GM23338 (cell line): ENCODE measurements at regions not wholly inside any gene's neighbourhood (a gene's known extent, or its start where the extent isn't known, plus 50 kb on each side); places are given as distances from the start of the nearest gene placed in this dataset.

ENCODE experiments used
- ATAC-seq: fragments of 200-7000 bp; cut with Tn5 transposase; 3 replicates; pipeline ENCODE4 v1.9.1; 2020
- DNase-seq: peaks from one replicate; pipeline ENCODE4 v3.0.0-alpha.2; 2015; ENCODE audit warnings: low spot score
- H2AFZ ChIP-seq: fragments of 200-600 bp; sonication (generic); 2 replicates; pipeline ENCODE4 v1.8.0; 2016; ENCODE audit warnings: antibody characterized with exemption, mild to moderate bottlenecking, moderate library complexity
- H3F3A ChIP-seq: fragments of 200-600 bp; sonication (generic); replicated peaks from 2 replicates; pipeline ENCODE4 v1.8.0; 2017; ENCODE audit warnings: antibody characterized with exemption, mixed run types, low read depth
- H3K27ac ChIP-seq: fragments of 200-600 bp; sonication (generic); 2 replicates; pipeline ENCODE4 v1.6.1; 2016; ENCODE audit warnings: low read depth
- H3K27me3 ChIP-seq: fragments of 200-600 bp; sonication (generic); 2 replicates; pipeline ENCODE4 v1.8.0; 2016; ENCODE audit warnings: mild to moderate bottlenecking, mixed run types, moderate library complexity; ENCODE audit not compliant: insufficient read depth
- H3K36me3 ChIP-seq: fragments of 200-600 bp; sonication (generic); 2 replicates; pipeline ENCODE4 v1.8.0; 2016; ENCODE audit warnings: mild to moderate bottlenecking; ENCODE audit not compliant: insufficient read depth
- H3K4me1 ChIP-seq: fragments of 200-600 bp; sonication (generic); 2 replicates; pipeline ENCODE4 v1.8.0; 2016; ENCODE audit warnings: mild to moderate bottlenecking, moderate library complexity; ENCODE audit not compliant: insufficient read depth
- H3K4me2 ChIP-seq: fragments of 200-600 bp; sonication (generic); 2 replicates; pipeline ENCODE4 v1.7.1; 2017; ENCODE audit warnings: mixed run types
- H3K4me3 ChIP-seq: fragments of 200-600 bp; sonication (generic); 2 replicates; pipeline ENCODE4 v1.6.1; 2016; ENCODE audit warnings: mixed run types
- H3K79me2 ChIP-seq: fragments of 200-600 bp; sonication (generic); replicated peaks from 2 replicates; pipeline ENCODE4 v1.8.0; 2017; ENCODE audit warnings: mild to moderate bottlenecking; ENCODE audit not compliant: insufficient read depth
- H3K9me2 ChIP-seq: fragments of 200-600 bp; sonication (generic); 2 replicates; pipeline ENCODE4 v1.8.0; 2017; ENCODE audit not compliant: insufficient read depth
- H4K20me1 ChIP-seq: fragments of 200-600 bp; sonication (generic); replicated peaks from 2 replicates; pipeline ENCODE4 v1.8.0; 2017; ENCODE audit warnings: mild to moderate bottlenecking; ENCODE audit not compliant: insufficient read depth
- H3K27ac Mint-ChIP-seq: 2 replicates; pipeline ENCODE4 v1.8.0; 2020; ENCODE audit warnings: inconsistent platforms, mild to moderate bottlenecking, moderate library complexity, mixed read lengths
- H3K27me3 Mint-ChIP-seq: 3 replicates; pipeline ENCODE4 v1.8.0; 2022; ENCODE audit warnings: low read depth, mild to moderate bottlenecking, moderate library complexity, mixed read lengths, inconsistent platforms; ENCODE audit not compliant: insufficient read depth, poor library complexity
- H3K36me3 Mint-ChIP-seq: 3 replicates; pipeline ENCODE4 v1.8.0; 2021; ENCODE audit warnings: low read depth, mild to moderate bottlenecking, inconsistent platforms, moderate library complexity, mixed read lengths
- H3K4me1 Mint-ChIP-seq: 3 replicates; pipeline ENCODE4 v1.8.0; 2020; ENCODE audit warnings: mild to moderate bottlenecking, inconsistent platforms, mixed read lengths
- H3K4me3 Mint-ChIP-seq: 3 replicates; pipeline ENCODE4 v1.8.0; 2021; ENCODE audit warnings: moderate library complexity, mild to moderate bottlenecking, inconsistent platforms, mixed read lengths
- H3K9me3 Mint-ChIP-seq: 3 replicates; pipeline ENCODE4 v1.8.0; 2020; ENCODE audit warnings: moderate library complexity, mild to moderate bottlenecking, inconsistent platforms, mixed read lengths
- CREB1 ChIP-seq: fragments of 250-450 bp; sonication (Bioruptor Pico); IDR thresholded peaks from 2 replicates; pipeline ENCODE4 v1.5.0; 2020; ENCODE audit warnings: low read depth, mild to moderate bottlenecking, moderate library complexity
- EZH2 ChIP-seq: fragments of 200-600 bp; sonication (generic); IDR thresholded peaks from one replicate; pipeline ENCODE4 v1.8.0; 2017; ENCODE audit warnings: antibody characterized with exemption, mild to moderate bottlenecking, low read depth; ENCODE audit not compliant: unreplicated experiment
- EZH2phosphoT487 ChIP-seq: fragments of 200-600 bp; sonication (generic); IDR thresholded peaks from one replicate; pipeline ENCODE4 v1.8.1; 2018; ENCODE audit warnings: antibody characterized with exemption; ENCODE audit not compliant: unreplicated experiment
- TF ChIP-seq, protein P1 (sequence below): IDR thresholded peaks from one replicate; pipeline ENCODE4 v1.6.1; 2018; ENCODE audit warnings: antibody characterized with exemption; ENCODE audit not compliant: unreplicated experiment
- TF ChIP-seq, protein P2 (sequence below), 2 experiments: fragments of 200-600 bp in 1 of 2; sonication (generic) in 1 of 2; conservative IDR thresholded peaks; 2 replicates each; pipeline versions ENCODE4 v1.5.1 to v1.6.1; 2016 to 2017; ENCODE audit warnings: antibody characterized with exemption in 2 of 2, low read depth in 2 of 2, mild to moderate bottlenecking in 2 of 2, moderate library complexity in 1 of 2
- TF ChIP-seq, protein P3 (sequence below): fragments of 250-450 bp; sonication (Bioruptor Pico); IDR thresholded peaks from 2 replicates; pipeline ENCODE4 v1.5.0; 2020; ENCODE audit warnings: mild to moderate bottlenecking, moderate library complexity

DNA sequence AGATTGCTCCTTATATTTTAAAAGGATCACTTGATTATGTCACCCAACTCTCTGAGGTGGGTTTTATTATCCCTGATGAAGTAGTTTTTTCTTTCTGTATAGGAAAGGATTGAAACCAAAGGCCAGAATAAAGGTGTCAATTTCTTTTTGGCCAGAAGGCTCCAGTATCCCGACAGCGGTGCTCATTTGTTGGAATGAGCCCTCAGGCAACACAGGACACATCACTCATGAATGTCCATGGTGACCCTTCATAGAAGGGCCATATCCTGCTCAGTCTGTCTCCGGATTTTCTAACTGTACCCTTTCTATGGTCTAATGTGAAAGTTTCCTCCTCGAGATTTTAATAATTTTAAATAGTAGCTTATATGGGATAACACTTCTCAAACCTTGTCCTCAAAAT, 171.3 kb upstream of the USP24 start:
- H3K4me1 ChIP-seq: no peaks in the 10 kb centered on the region
- H3K27me3 ChIP-seq: no peaks in the 10 kb centered on the region
- Mint-ChIP-seq H3K4me1 (no peaks in the 10 kb centered on the region), H3K27me3 (peaks cover 1% of the 10 kb centered on the region), H3K4me3 (no peak overlapping the region), H3K36me3 (no peaks in the 10 kb centered on the region), H3K27ac (no peak overlapping the region), H3K9me3 (peaks cover 11% of the 10 kb centered on the region; the same call in 1 of the 3 replicates)
- H3K4me3 ChIP-seq: no peak overlapping the region
- no peaks in the 10 kb centered on the region for H3F3A ChIP-seq
- H4K20me1 ChIP-seq: no peaks in the 10 kb centered on the region
- DNase-seq (no peak), ATAC-seq (no peak)
- H3K36me3 ChIP-seq: no peaks in the 10 kb centered on the region
- no peak overlapping the region for H3K27ac ChIP-seq
- no peaks in the 10 kb centered on the region for H3K9me2 ChIP-seq
- TF ChIP-seq CREB1 (CRISPR knock-in tag) (no peak), EZH2 (no peak)
- TF ChIP-seq, protein P1, sequence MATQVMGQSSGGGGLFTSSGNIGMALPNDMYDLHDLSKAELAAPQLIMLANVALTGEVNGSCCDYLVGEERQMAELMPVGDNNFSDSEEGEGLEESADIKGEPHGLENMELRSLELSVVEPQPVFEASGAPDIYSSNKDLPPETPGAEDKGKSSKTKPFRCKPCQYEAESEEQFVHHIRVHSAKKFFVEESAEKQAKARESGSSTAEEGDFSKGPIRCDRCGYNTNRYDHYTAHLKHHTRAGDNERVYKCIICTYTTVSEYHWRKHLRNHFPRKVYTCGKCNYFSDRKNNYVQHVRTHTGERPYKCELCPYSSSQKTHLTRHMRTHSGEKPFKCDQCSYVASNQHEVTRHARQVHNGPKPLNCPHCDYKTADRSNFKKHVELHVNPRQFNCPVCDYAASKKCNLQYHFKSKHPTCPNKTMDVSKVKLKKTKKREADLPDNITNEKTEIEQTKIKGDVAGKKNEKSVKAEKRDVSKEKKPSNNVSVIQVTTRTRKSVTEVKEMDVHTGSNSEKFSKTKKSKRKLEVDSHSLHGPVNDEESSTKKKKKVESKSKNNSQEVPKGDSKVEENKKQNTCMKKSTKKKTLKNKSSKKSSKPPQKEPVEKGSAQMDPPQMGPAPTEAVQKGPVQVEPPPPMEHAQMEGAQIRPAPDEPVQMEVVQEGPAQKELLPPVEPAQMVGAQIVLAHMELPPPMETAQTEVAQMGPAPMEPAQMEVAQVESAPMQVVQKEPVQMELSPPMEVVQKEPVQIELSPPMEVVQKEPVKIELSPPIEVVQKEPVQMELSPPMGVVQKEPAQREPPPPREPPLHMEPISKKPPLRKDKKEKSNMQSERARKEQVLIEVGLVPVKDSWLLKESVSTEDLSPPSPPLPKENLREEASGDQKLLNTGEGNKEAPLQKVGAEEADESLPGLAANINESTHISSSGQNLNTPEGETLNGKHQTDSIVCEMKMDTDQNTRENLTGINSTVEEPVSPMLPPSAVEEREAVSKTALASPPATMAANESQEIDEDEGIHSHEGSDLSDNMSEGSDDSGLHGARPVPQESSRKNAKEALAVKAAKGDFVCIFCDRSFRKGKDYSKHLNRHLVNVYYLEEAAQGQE: no peak
- TF ChIP-seq, protein P2, sequence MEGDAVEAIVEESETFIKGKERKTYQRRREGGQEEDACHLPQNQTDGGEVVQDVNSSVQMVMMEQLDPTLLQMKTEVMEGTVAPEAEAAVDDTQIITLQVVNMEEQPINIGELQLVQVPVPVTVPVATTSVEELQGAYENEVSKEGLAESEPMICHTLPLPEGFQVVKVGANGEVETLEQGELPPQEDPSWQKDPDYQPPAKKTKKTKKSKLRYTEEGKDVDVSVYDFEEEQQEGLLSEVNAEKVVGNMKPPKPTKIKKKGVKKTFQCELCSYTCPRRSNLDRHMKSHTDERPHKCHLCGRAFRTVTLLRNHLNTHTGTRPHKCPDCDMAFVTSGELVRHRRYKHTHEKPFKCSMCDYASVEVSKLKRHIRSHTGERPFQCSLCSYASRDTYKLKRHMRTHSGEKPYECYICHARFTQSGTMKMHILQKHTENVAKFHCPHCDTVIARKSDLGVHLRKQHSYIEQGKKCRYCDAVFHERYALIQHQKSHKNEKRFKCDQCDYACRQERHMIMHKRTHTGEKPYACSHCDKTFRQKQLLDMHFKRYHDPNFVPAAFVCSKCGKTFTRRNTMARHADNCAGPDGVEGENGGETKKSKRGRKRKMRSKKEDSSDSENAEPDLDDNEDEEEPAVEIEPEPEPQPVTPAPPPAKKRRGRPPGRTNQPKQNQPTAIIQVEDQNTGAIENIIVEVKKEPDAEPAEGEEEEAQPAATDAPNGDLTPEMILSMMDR (conservative IDR thresholded peaks at IDR 0.05; ENCODE audit: low read depth in 2 of 2): no peak
- H2AFZ ChIP-seq: no peak overlapping the region
- no peak overlapping the region for H3K4me2 ChIP-seq
- H3K79me2 ChIP-seq: no peaks in the 10 kb centered on the region

DNA sequence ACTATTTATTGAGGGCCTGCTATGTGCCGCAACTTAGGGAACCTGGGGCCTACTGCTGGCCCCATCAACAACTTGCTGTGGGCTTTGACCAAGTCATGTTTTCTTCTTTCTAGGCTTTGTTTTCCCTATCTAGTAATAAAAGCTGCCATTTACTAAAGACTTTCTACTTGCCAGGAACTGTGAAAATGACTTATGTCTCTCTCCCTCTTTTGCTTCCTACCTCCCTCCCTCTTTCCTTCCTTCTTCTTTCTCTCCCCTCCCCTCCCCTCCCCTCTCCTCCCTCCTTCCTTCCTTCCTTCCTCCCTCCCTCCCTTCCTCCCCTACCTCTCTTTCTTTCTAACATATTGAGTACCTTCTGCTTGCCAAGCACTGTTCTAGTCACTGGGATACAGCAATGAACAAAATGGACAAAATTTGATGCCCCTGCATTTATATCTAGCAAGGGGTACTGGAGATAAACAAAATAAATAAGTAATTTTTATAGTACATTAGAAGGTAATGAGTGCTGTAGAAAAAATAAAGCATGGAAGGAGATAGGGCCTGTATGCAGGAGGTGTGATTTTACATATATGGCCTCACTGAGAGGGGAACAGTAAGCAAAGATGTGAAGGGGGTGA, 170.3 kb upstream of the USP24 start:
- DNase-seq (no peak), ATAC-seq (no peak)
- Histone ChIP-seq H3K79me2 (no peaks in the 10 kb centered on the region), H4K20me1 (no peaks in the 10 kb centered on the region), H3K4me3 (no peak overlapping the region), H2AFZ (no peak overlapping the region), H3K27ac (no peak overlapping the region), H3F3A (no peaks in the 10 kb centered on the region), H3K9me2 (no peaks in the 10 kb centered on the region), H3K36me3 (no peaks in the 10 kb centered on the region), H3K4me2 (no peak overlapping the region), H3K4me1 (no peaks in the 10 kb centered on the region), H3K27me3 (no peaks in the 10 kb centered on the region)
- no peaks in the 10 kb centered on the region for H3K4me1 Mint-ChIP-seq
- H3K9me3 Mint-ChIP-seq: peaks cover 8% of the 10 kb centered on the region; the same call in 1 of the 3 replicates
- H3K36me3 Mint-ChIP-seq: no peaks in the 10 kb centered on the region
- no peak overlapping the region for H3K4me3 Mint-ChIP-seq
- H3K27me3 Mint-ChIP-seq: peaks cover 3% of the 10 kb centered on the region
- H3K27ac Mint-ChIP-seq: no peak overlapping the region
- TF ChIP-seq EZH2phosphoT487 (no peak), EZH2 (no peak)
- TF ChIP-seq, protein P3, sequence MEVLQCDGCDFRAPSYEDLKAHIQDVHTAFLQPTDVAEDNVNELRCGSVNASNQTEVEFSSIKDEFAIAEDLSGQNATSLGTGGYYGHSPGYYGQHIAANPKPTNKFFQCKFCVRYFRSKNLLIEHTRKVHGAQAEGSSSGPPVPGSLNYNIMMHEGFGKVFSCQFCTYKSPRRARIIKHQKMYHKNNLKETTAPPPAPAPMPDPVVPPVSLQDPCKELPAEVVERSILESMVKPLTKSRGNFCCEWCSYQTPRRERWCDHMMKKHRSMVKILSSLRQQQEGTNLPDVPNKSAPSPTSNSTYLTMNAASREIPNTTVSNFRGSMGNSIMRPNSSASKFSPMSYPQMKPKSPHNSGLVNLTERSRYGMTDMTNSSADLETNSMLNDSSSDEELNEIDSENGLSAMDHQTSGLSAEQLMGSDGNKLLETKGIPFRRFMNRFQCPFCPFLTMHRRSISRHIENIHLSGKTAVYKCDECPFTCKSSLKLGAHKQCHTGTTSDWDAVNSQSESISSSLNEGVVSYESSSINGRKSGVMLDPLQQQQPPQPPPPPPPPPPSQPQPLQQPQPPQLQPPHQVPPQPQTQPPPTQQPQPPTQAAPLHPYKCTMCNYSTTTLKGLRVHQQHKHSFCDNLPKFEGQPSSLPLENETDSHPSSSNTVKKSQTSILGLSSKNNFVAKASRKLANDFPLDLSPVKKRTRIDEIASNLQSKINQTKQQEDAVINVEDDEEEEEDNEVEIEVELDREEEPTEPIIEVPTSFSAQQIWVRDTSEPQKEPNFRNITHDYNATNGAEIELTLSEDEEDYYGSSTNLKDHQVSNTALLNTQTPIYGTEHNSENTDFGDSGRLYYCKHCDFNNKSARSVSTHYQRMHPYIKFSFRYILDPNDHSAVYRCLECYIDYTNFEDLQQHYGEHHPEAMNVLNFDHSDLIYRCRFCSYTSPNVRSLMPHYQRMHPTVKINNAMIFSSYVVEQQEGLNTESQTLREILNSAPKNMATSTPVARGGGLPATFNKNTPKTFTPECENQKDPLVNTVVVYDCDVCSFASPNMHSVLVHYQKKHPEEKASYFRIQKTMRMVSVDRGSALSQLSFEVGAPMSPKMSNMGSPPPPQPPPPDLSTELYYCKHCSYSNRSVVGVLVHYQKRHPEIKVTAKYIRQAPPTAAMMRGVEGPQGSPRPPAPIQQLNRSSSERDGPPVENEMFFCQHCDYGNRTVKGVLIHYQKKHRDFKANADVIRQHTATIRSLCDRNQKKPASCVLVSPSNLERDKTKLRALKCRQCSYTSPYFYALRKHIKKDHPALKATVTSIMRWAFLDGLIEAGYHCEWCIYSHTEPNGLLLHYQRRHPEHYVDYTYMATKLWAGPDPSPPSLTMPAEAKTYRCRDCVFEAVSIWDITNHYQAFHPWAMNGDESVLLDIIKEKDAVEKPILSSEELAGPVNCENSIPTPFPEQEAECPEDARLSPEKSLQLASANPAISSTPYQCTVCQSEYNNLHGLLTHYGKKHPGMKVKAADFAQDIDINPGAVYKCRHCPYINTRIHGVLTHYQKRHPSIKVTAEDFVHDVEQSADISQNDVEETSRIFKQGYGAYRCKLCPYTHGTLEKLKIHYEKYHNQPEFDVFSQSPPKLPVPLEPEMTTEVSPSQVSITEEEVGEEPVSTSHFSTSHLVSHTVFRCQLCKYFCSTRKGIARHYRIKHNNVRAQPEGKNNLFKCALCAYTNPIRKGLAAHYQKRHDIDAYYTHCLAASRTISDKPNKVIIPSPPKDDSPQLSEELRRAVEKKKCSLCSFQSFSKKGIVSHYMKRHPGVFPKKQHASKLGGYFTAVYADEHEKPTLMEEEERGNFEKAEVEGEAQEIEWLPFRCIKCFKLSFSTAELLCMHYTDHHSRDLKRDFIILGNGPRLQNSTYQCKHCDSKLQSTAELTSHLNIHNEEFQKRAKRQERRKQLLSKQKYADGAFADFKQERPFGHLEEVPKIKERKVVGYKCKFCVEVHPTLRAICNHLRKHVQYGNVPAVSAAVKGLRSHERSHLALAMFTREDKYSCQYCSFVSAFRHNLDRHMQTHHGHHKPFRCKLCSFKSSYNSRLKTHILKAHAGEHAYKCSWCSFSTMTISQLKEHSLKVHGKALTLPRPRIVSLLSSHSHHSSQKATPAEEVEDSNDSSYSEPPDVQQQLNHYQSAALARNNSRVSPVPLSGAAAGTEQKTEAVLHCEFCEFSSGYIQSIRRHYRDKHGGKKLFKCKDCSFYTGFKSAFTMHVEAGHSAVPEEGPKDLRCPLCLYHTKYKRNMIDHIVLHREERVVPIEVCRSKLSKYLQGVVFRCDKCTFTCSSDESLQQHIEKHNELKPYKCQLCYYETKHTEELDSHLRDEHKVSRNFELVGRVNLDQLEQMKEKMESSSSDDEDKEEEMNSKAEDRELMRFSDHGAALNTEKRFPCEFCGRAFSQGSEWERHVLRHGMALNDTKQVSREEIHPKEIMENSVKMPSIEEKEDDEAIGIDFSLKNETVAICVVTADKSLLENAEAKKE (CRISPR knock-in tag): no peak
